GM21717 (cell line): ENCODE measurements at regions not wholly inside any gene's neighbourhood (a gene's known extent, or its start where the extent isn't known, plus 50 kb on each side); places are given as distances from the start of the nearest gene placed in this dataset.
"Not testable (repeated sequence)": the region's sequence is repeated elsewhere in the genome, so short reads cannot be mapped to it uniquely, and the experiment has no call there.

Source experiments
- ATAC-seq: cut with Tn5 transposase; IDR thresholded peaks from one replicate; pipeline ENCODE4 v1.9.1; 2021; ENCODE audit warnings: mild to moderate bottlenecking, moderate library complexity; ENCODE audit not compliant: unreplicated experiment

DNA sequence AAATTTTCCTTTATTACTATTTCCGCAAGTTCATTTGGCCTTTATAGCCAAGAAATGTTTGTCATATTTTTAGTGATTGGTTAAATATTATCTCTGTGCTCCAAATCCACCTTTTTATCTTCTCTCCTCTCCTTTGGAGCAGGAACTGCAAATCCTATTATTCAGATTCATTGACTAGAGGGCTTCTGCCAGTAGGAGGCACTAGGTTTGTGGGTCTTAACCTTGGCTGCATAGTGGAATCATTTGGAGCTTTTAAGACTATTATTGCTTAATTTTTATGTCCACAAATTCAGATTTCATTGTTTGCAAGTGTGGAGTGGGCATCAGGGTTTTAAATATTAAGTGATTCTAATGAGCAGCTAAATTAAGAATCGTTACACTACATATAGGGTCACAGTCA, 75.3 kb upstream of the SYT10 start:
- ATAC-seq, result no peak

DNA sequence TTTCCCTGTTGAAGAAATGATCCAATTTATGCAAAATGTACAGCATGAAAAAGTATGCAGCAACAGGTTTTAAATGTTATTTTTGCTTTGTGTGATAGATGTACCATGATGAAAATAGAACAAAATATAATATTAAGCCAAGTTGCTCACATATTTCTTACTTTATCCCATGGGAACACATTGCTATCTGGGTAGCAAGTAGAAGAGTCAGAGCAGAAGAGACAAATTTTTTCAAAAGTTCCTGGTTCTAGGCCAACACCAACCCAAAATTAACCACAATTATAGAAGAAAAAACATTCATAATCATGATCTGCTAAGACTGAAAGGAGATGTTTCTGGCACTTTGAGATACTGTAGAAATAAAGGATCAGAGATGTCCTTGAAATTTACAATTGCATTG, 79.9 kb upstream of the SYT10 start:
- no peak for ATAC-seq

DNA sequence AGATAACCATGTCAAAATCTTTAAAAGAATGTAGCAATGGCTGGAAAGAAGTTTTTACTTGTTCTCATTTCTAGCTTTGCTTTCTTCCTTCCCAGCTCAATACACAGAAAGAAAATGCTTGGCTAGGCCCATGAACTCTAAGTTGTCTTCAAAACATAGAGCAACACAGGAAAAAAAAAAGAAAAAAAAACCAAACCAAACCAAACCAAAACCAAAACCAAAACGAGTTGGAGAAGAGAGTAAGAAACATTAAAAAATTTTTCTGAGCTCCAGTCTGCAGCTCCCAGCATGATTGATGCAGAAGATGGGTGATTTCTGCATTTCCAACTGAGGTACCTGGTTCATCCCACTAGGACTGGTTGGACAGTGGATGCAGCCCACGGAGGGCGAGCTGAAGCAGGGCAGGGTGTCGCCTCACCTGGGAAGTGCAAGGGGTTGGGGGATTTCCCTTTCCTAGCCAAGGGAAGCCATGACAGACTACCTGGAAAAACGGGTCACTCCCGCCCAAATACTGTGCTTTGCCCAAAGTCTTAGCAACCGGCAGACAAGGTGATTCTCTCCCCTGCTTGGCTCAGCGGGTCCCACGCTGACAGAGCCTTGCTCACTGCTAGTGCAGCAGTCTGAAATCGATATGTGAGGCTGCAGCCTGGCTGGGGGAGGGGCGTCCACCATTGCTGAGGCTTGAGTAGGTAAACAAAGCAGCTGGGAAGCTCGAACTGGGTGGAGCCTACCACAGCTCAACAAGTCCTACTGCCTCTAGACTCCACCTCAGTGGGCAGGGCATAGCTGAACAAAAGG, 81.1 kb upstream of the SYT10 start:
- ATAC-seq, result not testable (repeated sequence)

DNA sequence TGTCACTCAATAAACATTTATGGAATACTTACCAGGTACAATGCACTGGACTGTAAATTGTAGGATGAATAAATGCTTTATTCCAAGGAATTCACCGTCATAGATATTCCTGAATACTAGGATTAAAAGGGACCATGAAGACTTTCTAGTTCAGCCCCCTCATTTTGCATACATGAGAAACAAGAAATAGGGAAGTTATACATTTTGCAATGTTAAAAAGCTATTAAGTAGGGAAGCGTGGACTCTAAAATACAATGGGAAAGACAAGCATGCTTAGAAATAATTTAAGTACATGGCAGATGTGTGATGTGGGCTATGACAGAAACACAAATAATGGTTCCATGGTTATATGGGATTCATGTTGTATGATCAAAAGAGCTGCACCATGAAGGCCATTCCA, 89.4 kb upstream of the SYT10 start:
- no peak for ATAC-seq

DNA sequence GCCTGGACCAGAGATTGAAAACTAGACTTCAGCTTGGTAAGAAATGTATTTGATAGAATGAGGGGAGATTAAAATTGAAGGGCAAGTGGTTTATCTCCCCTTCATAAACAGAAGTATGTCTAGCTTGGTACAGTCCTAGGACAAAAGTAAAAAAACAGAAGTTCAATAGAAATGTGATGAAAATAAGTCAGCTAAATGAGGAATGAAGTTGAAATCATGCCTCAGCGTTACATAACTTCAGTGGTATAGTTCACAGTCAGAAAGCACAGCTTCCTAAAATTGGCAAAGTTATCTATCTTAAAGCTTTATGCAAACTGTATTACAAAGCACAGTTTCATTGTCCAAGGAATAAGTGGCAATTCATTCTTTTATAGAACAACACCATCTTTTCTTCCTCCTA, 90.2 kb upstream of the SYT10 start:
- no peak for ATAC-seq

DNA sequence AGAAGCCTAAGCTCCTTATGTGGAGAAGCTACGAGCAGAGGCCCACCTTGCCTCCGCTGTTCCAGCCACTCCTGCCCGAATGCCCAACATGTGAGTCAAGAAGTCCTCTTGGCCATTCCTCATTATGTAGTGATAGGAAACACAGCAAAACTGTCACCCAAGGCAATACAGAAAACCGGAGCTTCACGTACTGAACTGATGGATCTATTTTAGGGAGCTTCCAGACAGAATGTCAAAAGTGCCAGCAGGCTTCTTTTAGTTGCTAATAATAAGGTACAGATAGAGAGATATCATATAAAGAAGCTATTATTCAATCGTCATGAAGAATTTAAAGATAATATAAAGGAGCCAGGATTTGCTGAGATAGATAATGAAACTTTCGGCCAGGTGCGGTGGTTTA, 91.6 kb upstream of the SYT10 start:
- ATAC-seq, result no peak

DNA sequence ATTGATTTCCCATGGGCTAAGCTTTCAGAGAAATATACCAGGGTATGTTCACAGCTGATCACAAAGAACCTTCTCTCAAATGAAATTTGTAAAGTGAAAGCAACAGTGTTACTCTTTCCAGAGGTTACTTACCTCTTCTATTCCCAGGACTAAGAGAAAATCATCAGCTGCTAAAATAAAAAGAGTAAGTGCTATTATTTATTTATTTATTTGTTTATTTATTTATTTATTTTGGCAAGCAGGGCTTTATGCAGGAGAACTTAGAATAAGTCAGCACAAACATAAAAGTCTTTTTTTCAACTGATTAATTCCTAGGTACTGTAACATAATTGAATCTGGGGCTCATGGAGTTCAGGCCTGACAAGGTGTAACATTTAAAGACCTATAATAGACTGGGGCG, 93.9 kb upstream of the SYT10 start:
- ATAC-seq, result no peak

DNA sequence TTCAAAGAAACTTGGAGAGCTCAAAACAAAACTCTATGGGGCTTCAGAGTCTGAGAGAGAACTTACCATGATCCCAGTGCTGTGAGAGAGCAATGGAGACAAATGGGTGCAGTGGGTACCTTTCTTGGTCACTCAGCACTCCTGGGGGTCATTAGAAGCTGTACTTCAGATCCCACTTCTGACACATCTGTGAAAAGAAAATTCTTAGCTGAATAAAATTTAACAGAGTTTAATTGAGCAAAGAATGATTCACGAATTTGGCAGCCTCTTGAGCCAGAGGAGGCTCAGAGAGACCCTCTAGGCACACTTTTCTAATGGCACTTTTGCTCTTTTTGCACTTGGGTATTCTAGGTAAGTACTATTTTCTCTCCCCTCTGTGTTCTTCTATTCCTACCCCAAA, 96.8 kb upstream of the SYT10 start:
- no peak for ATAC-seq

DNA sequence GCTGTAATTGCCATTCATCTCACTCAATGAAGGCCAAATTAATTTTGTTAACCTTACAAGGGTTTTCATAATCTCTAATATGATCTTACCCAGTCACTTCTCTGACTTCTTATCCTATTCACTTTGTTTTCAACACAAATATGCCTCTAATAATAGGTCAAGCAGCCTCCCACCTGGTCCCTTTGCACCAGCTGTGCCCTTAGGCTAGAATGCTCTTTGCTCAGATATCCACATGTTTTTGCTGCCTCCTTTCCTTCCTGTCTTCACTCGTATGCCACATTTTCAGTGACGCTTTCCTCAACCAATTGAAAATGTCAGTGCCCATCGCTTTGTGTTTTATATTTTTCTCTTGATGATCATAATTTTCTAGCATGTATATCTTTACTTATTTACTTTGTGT, 106.4 kb upstream of the SYT10 start:
- ATAC-seq, result no peak

DNA sequence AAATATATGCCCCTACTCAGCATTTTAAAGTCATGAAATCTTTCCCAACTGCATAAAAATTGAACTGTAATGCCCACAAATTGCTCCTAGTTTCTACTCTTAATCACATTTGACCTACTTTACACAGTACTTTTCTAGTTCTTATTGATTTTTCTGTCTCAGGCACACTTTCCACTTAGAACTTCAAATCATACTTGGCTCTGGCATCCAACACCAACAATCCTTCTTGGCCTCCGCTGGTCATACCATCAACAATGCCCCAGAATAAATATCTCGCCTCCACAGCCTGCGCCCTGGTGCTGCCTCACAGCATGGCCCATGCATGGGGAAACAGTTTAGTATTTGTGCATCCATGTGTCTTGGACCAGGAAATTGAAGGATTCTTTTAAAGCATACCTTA, 107.5 kb upstream of the SYT10 start:
- no peak for ATAC-seq

DNA sequence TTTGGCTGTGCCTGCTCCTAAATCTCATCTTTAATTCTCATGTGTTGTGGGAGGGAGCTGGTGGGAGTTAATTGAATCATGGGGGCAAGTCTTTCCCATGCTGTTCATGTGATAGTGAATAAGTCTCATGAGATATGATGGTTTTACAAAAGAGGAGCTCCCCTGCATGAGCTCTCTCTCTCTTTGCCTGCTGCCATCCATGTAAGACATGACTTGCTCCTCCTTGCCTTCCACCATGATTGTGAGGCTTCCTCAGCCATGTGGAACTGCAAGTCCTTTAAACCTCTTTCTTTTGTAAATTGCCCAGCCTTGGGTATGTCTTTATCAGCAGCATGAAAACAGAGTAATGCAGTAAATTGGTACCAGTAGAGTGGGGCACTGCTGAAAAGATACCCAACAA, 110.6 kb upstream of the SYT10 start:
- not testable (repeated sequence) for ATAC-seq

DNA sequence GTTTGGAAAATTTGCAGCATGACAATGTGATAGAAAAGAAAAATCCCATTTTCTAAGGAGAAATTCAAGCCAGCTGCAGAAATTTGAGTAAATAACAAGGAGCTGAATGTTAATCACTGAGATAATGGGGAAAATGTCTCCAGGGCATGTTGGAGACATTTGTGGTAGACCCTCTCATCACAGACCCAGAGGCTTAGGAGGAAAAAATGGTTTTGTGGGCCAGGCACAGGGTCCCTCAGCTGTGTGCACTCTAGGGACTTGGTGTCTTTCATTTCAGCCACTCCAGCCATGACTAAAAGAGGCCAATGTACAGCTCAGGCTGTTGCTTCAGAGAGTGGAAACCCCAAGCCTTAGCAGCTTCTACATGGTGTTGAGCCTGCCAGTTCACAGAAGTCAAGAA, 111.4 kb upstream of the SYT10 start:
- no peak for ATAC-seq

DNA sequence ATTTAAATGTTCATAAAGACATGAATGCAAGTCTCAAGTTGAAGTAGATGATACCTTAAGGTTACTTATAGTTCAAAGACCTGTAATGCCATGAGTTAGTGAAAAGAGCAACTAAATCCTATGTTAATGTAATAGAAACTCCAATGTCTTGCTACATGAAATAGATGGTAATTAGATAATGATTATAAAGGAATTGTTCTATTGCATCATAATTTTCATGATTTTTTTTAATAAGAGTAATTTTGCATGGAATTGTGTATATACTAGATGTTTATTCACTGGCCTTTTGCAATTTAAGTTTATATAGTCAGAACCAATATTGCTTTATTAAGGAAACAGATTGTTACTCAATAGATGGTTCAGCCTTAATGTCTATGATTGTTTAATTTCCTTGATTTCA, 115.5 kb upstream of the SYT10 start:
- no peak for ATAC-seq

DNA sequence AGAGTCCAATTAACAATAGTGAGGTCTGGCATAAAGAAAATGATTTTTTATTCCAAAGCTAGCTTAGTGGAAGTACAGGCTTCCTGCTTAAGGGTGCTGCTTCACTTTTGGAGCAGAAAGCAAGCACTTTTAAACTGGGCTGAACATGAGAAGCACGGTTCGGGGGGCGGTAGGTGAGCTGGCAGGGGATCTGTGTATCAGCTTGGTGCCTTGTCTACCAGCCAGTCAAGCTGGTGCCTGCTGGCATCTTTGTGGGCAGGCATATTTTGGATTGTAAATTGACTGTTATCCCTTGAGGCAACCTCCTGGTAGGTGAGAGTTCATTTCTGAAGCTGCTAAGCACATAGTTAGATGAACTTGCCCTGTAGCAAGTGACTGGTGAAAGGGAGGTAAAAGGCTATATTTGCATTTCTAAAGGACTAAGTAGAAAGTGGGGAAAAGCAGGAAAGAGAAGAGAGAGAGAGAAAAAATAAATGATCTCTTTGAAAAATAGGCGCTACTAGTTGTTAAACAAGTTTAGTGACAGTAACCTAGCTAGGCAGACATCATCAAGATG, 121.1 kb upstream of the SYT10 start:
- no peak for ATAC-seq

DNA sequence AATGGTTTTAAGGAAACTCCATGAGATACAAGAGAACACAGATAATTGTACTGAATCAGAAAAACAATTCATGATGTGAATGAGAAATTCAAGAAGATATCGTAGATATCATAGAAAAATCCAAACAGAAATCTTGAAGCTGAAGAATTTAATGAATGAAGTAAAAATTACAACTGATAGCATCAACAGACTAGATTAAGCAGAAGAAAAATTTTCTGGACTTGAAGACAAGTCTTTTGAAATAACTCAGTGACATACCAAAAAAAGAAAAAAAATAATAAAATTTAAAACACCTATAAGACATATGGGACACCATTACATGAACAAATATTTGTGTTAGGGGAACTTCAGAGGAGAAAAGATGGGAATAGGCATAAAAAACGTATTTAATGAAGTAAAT, 122.8 kb upstream of the SYT10 start:
- no peak for ATAC-seq

DNA sequence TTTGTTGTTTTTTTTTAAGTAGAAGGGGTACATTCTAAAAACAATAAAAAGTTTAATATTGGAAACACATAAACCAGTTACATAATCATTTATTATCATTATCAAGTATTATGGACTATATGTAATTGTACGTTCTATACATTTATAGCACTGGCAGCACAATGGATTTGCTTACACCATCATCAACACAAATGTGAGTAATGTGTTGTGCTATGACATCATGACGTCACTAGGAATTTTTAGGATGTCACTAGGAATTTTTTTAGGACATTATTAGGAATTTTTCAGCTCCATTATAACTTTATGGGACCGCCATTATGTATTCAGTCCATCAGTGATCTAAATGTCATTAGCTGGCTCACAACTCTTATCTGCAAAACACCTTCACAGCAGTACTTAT, 126.8 kb upstream of the SYT10 start:
- no peak for ATAC-seq

DNA sequence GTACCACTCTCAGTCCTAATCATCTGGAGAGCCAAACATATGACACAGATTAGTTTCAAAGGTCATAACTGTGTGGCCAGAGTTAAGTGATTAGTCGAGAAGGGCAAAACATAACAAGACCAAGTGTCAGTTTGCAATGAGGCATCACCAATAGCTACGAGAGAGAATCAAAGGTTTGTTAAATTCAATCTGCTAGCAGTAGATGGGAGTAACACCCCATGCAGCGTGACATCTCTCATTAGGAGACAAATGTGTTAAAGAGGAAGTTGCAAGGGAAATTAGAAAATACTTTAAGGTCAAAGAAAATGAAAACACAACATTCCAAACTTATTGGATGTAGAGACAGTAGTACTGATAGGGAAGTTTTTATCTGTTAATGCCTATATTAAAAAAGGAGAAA, 135.7 kb upstream of the SYT10 start:
- ATAC-seq, result no peak

DNA sequence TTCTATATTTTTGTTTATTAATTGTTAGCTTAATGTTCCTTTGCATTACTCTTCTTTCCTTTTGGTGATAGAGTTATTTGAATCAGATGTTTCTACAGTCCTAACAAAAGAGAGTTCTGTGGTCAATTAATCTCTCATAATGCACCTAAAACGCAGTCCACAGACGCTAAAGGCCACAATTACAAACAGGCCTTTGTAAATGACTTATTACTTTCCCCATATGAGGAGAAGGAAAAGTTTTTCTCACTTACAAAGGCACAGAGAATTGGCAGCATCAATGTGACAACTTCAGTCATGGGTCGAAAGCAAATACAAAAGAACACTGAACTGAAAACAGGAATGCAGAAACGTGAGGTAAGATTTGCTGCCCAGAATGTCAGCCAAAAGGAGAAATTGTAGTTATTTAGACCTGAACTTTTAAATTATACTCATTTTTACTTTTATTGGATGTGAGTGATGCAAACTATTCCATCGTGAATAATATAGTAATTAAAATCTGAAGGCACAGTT, 142.0 kb upstream of the SYT10 start:
- no peak for ATAC-seq

DNA sequence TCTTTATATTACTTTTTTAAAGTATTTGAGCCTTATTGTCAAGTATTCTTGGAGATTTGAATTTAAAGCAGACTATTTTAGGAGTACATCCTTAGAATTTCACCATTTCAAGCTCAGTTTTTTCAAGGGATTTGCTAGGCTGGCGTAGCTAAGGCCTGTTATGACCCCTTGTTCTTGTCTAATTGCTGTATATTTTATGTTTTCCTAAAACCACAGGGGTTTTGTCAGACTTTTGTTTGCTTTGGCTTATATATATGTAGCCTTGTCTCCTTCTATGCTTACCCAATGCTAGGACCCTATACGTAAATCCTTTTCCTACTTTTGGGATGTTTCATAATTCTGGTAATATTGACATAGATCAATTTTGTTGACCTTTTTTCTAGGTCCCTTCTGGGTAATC, 147.0 kb upstream of the SYT10 start:
- no peak for ATAC-seq

DNA sequence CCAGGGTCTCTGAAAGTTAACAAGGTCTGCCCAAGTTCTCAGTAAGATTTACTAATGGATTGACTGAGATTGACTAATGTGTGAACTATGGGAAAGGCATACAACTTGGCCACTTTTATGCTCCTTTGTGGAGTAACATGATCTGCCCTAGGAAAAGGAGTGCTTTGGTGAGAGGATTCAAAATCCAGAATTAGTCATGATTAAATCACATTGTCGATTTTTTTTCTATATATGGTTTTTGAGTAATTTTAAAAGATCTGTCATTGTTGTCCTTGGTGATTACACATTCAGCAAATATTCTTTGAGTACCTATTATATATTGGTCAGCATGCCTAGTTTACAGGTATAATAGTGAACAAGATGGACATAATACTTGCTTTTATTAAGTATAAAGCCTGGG, 147.7 kb upstream of the SYT10 start:
- no peak for ATAC-seq

DNA sequence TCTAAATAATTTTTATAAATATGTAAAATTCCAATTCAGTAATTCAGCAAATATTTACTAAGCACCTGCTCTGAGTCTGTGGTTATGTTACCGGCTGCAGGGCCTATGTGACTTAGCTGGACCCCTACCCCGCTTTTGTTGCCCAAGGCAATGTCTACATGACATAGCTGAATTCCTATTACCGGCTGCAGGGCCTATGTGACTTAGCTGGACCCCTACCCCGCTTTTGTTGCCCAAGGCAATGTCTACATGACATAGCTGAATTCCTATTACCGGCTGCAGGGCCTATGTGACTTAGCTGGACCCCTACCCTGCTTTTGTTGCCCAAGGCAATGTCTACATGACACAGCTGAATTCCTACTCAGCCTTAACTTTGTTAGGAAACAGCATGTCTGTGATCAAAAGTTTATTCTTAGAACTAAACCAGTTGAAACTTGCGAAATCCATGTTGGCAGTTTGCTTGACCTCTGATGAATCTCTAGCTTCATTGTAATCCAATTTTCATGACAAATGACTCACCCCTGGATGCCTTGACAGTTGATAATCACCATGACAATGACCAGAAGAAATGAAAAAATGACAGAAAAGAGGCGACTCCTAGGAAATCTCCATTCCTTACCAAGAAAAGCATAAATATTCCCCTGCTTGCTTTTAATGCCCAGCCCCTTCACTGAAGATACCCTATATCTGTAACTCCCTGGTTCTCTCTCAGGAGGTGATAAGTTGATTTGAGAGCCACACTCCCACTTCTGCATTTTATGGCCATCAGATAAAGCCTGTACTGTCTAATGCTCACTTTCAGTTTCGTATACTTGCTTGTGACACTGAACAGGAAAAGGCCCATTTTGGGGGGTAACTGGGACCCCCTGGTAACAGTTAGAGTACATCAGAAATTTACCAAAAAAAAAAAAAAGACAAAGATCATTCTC, 148.4 kb upstream of the SYT10 start:
- ATAC-seq, result peak; percentile 89
